ENCODE measurements at regions not wholly inside any gene's neighbourhood (a gene's known extent, or its start where the extent isn't known, plus 50 kb on each side); places are given as distances from the start of the nearest gene placed in this dataset.

- TF ChIP-seq EZH2 (IDR thresholded peaks at IDR 0.05) = no peak
- no peak for TF ChIP-seq FOXP2 (optimal IDR thresholded peaks at IDR 0.05; ENCODE audit: control extremely low read depth, extremely low read length, insufficient read depth)
These were observed 76.4 kb upstream of the UCN3 start for GRCh38 chr10:5288359-5288758.
